Endothelial cell (in vitro differentiated cells): ENCODE measurements at regions not wholly inside any gene's neighbourhood (a gene's known extent, or its start where the extent isn't known, plus 50 kb on each side); places are given as distances from the start of the nearest gene placed in this dataset.

ENCODE experiments used
- DNase-seq: peaks from one replicate; pipeline ENCODE4 v3.0.0; 2021; ENCODE audit warnings: low spot score
- H3K27ac Mint-ChIP-seq: one replicate; pipeline ENCODE4 v1.8.0; 2021; ENCODE audit warnings: mixed read lengths, inconsistent platforms; ENCODE audit not compliant: unreplicated experiment
- H3K27me3 Mint-ChIP-seq: one replicate; pipeline ENCODE4 v1.8.0; 2021; ENCODE audit warnings: mild to moderate bottlenecking, moderate library complexity, mixed read lengths, inconsistent platforms; ENCODE audit not compliant: unreplicated experiment
- H3K36me3 Mint-ChIP-seq: one replicate; pipeline ENCODE4 v1.8.0; 2021; ENCODE audit warnings: mild to moderate bottlenecking, low read depth, mixed read lengths, inconsistent platforms; ENCODE audit not compliant: unreplicated experiment
- H3K4me1 Mint-ChIP-seq: one replicate; pipeline ENCODE4 v1.8.0; 2021; ENCODE audit warnings: mild to moderate bottlenecking, mixed read lengths, inconsistent platforms; ENCODE audit not compliant: unreplicated experiment
- H3K4me3 Mint-ChIP-seq: one replicate; pipeline ENCODE4 v1.8.0; 2021; ENCODE audit warnings: mild to moderate bottlenecking, mixed read lengths, inconsistent platforms; ENCODE audit not compliant: unreplicated experiment
- H3K9me3 Mint-ChIP-seq: one replicate; pipeline ENCODE4 v1.8.0; 2021; ENCODE audit warnings: mixed read lengths, inconsistent platforms; ENCODE audit not compliant: unreplicated experiment
- TF ChIP-seq, protein P1 (sequence below): fragments of 200-600 bp; sonication (generic); IDR thresholded peaks from one replicate; pipeline ENCODE4 v1.5.0; 2021; ENCODE audit warnings: antibody characterized with exemption; ENCODE audit not compliant: unreplicated experiment

GRCh38 chr9:28868228-28868990, 1295.1 kb upstream of the C9orf72 start:
- Mint-ChIP-seq H3K4me1 (peaks cover 2% of the 10 kb centered on the region), H3K36me3 (no peaks in the 10 kb centered on the region), H3K27ac (no peak overlapping the region)

DNA sequence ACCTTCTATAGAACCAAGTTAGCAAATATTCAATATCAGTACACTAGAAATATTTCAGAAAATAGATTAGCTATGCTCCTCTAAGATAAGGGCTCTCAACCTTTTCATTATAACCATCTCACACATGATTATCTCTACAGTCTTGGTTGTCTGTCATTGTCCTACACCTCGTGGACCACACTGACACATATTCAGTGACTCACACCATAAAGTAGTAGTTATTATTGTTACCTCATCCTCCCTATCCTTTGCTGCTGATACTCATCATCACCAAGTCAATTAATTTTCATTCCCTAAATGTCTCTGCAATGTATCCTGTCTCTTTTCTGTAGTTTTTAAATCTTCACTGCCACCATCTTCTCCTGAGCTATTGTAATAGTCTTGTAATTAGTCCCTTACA, 1309.2 kb upstream of the C9orf72 start:
- Mint-ChIP-seq H3K9me3 (no peaks in the 10 kb centered on the region), H3K36me3 (no peaks in the 10 kb centered on the region), H3K27me3 (no peaks in the 10 kb centered on the region), H3K4me1 (peaks cover 9% of the 10 kb centered on the region), H3K27ac (no peak overlapping the region), H3K4me3 (no peak overlapping the region)
- TF ChIP-seq, protein P1, sequence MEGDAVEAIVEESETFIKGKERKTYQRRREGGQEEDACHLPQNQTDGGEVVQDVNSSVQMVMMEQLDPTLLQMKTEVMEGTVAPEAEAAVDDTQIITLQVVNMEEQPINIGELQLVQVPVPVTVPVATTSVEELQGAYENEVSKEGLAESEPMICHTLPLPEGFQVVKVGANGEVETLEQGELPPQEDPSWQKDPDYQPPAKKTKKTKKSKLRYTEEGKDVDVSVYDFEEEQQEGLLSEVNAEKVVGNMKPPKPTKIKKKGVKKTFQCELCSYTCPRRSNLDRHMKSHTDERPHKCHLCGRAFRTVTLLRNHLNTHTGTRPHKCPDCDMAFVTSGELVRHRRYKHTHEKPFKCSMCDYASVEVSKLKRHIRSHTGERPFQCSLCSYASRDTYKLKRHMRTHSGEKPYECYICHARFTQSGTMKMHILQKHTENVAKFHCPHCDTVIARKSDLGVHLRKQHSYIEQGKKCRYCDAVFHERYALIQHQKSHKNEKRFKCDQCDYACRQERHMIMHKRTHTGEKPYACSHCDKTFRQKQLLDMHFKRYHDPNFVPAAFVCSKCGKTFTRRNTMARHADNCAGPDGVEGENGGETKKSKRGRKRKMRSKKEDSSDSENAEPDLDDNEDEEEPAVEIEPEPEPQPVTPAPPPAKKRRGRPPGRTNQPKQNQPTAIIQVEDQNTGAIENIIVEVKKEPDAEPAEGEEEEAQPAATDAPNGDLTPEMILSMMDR, result no peak
- DNase-seq, result no peak

More at GRCh38 chr9:28868228-28868990, 1295.1 kb upstream of the C9orf72 start:
- TF ChIP-seq, protein P1, result no peak
- H3K4me3 Mint-ChIP-seq, result no peak overlapping the region
- no peaks in the 10 kb centered on the region for H3K9me3 Mint-ChIP-seq
- no peak for DNase-seq
- peaks cover 3% of the 10 kb centered on the region for H3K27me3 Mint-ChIP-seq

- Mint-ChIP-seq H3K36me3 (no peaks in the 10 kb centered on the region), H3K27ac (no peak overlapping the region), H3K4me1 (peaks cover 9% of the 10 kb centered on the region), H3K27me3 (no peaks in the 10 kb centered on the region), H3K4me3 (no peak overlapping the region), H3K9me3 (no peaks in the 10 kb centered on the region)
- no peak for DNase-seq
- TF ChIP-seq, protein P1, result no peak
Observed at GRCh38 chr9:28883234-28883633, 1310.0 kb upstream of the C9orf72 start.

DNA sequence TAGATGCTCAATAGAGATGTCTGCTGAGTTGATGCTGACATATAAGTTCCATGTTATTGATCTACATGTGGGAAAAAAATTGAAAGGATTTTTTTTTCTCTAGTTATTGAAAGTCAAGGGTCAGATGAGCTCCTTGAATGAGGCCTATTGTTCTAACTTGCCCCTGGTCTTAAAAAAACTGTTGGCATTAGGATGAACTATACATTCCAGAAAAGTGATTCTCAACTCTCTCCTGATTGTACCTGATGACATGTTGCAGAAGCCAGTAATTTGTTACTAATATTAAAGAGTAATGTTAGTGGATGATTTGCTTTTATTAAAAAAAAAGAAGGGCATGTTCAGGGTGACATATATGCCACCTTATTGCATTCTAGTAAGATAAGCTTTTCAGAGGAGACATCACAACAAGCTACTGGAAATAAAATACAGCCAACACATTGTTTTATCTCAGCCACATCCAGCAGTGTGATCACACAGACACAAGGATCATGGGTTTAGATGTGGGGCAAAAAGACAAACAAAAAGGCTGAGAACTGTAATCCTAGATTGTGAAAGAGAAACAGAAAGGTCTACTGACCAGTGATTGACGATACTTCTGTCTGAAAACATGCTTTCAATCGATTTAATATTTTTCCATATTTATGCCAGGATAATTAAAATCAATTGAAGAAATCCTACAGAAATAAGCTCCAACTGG, 1314.1 kb upstream of the C9orf72 start:
- Mint-ChIP-seq H3K9me3 (no peaks in the 10 kb centered on the region), H3K27me3 (no peaks in the 10 kb centered on the region), H3K4me1 (peaks cover 23% of the 10 kb centered on the region), H3K36me3 (no peaks in the 10 kb centered on the region), H3K27ac (no peak overlapping the region), H3K4me3 (no peak overlapping the region)
- TF ChIP-seq, protein P1, result no peak
- no peak for DNase-seq

DNA sequence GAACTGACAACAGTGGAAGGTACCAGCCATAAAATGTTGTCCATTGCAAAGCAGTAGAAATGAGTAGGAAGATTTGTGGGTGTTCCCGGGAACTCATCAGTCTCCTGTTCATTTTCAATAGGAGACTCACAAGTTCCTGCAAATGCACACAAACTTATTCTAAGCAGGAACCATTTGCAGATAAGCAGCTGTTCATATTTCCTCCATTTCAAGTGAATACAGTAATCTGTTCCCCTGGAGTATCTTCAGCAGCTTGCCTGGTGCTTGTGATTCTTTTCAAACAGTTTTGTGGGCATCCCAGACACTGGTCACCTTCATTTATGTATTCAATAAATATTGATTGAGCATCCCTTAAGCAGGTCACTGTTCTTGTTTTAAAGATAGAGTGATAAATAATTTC, 1315.5 kb upstream of the C9orf72 start:
- H3K4me3 Mint-ChIP-seq, result no peak overlapping the region
- TF ChIP-seq, protein P1, result no peak
- DNase-seq, result no peak
- no peaks in the 10 kb centered on the region for H3K9me3 Mint-ChIP-seq
- H3K27me3 Mint-ChIP-seq, result no peaks in the 10 kb centered on the region
- peaks cover 17% of the 10 kb centered on the region for H3K4me1 Mint-ChIP-seq
- no peaks in the 10 kb centered on the region for H3K36me3 Mint-ChIP-seq
- H3K27ac Mint-ChIP-seq, result no peak overlapping the region
